ENCODE measurements at regions not wholly inside any gene's neighbourhood (a gene's known extent, or its start where the extent isn't known, plus 50 kb on each side); places are given as distances from the start of the nearest gene placed in this dataset.

GRCh38 chr12:118908811-118909210 is 72.5 kb upstream of the SRRM4 start:
- Histone ChIP-seq H2AFZ (ENCODE audit: low read depth, low read length) (no peak overlapping the region), H3K4me3 (ENCODE audit: low read length) (no peak overlapping the region), H3K36me3 (ENCODE audit: insufficient read depth, low read length) (no peaks in the 10 kb centered on the region), H3K27me3 (ENCODE audit: insufficient read depth, low read length) (no peaks in the 10 kb centered on the region), H3K4me1 (ENCODE audit: insufficient read depth, low read length) (no peaks in the 10 kb centered on the region), H3K9me3 (ENCODE audit: low read length) (no peaks in the 10 kb centered on the region)

- Histone ChIP-seq H2AFZ (ENCODE audit: low read depth, low read length) (no peak overlapping the region), H3K36me3 (ENCODE audit: insufficient read depth, low read length) (no peaks in the 10 kb centered on the region), H3K4me3 (ENCODE audit: low read length) (no peak overlapping the region), H3K4me1 (ENCODE audit: insufficient read depth, low read length) (no peaks in the 10 kb centered on the region), H3K9me3 (ENCODE audit: low read length) (no peaks in the 10 kb centered on the region), H3K27me3 (ENCODE audit: insufficient read depth, low read length) (no peaks in the 10 kb centered on the region)
These were observed 68.6 kb upstream of the SRRM4 start for GRCh38 chr12:118912697-118913270.

- H3K27me3 ChIP-seq (ENCODE audit: insufficient read depth, low read length), result no peaks in the 10 kb centered on the region
- no peaks in the 10 kb centered on the region for H3K36me3 ChIP-seq (ENCODE audit: insufficient read depth, low read length)
- H3K4me1 ChIP-seq (ENCODE audit: insufficient read depth, low read length), result no peaks in the 10 kb centered on the region
- H3K4me3 ChIP-seq (ENCODE audit: low read length), result no peak overlapping the region
- no peaks in the 10 kb centered on the region for H3K9me3 ChIP-seq (ENCODE audit: low read length)
- no peak overlapping the region for H2AFZ ChIP-seq (ENCODE audit: low read depth, low read length)
These were observed 59.6 kb upstream of the SRRM4 start for GRCh38 chr12:118921761-118922160.

GRCh38 chr12:118922405-118922804 is 58.9 kb upstream of the SRRM4 start:
- H3K9me3 ChIP-seq (ENCODE audit: low read length), result no peaks in the 10 kb centered on the region
- H3K4me1 ChIP-seq (ENCODE audit: insufficient read depth, low read length), result no peaks in the 10 kb centered on the region
- no peaks in the 10 kb centered on the region for H3K36me3 ChIP-seq (ENCODE audit: insufficient read depth, low read length)
- H3K27me3 ChIP-seq (ENCODE audit: insufficient read depth, low read length), result no peaks in the 10 kb centered on the region
- H3K4me3 ChIP-seq (ENCODE audit: low read length), result no peak overlapping the region
- H2AFZ ChIP-seq (ENCODE audit: low read depth, low read length), result no peak overlapping the region

GRCh38 chr12:118925407-118925806 is 55.9 kb upstream of the SRRM4 start:
- Histone ChIP-seq H3K4me3 (ENCODE audit: low read length) (no peak overlapping the region), H2AFZ (ENCODE audit: low read depth, low read length) (no peak overlapping the region), H3K27me3 (ENCODE audit: insufficient read depth, low read length) (no peaks in the 10 kb centered on the region), H3K4me1 (ENCODE audit: insufficient read depth, low read length) (no peaks in the 10 kb centered on the region), H3K9me3 (ENCODE audit: low read length) (no peaks in the 10 kb centered on the region), H3K36me3 (ENCODE audit: insufficient read depth, low read length) (no peaks in the 10 kb centered on the region)

- Histone ChIP-seq H2AFZ (ENCODE audit: low read depth, low read length) (no peak overlapping the region), H3K4me1 (ENCODE audit: insufficient read depth, low read length) (no peaks in the 10 kb centered on the region), H3K27me3 (ENCODE audit: insufficient read depth, low read length) (no peaks in the 10 kb centered on the region), H3K4me3 (ENCODE audit: low read length) (no peak overlapping the region), H3K36me3 (ENCODE audit: insufficient read depth, low read length) (no peaks in the 10 kb centered on the region), H3K9me3 (ENCODE audit: low read length) (no peaks in the 10 kb centered on the region)
These were observed 55.5 kb upstream of the SRRM4 start for GRCh38 chr12:118925826-118926225.

Measured in neuron (in vitro differentiated cells).